Mesendoderm (in vitro differentiated cells): ENCODE measurements at regions not wholly inside any gene's neighbourhood (a gene's known extent, or its start where the extent isn't known, plus 50 kb on each side); places are given as distances from the start of the nearest gene placed in this dataset.

Source experiments
- DNase-seq: peaks from one replicate; pipeline ENCODE4 v3.0.0; 2013
- H2AK5ac ChIP-seq: 2 replicates; pipeline ENCODE4 v1.6.1; 2013; ENCODE audit warnings: low read length, inconsistent platforms
- H2BK120ac ChIP-seq: 2 replicates; pipeline ENCODE4 v1.6.1; 2013; ENCODE audit warnings: low read depth, mild to moderate bottlenecking, low read length, moderate library complexity, mixed read lengths
- H2BK15ac ChIP-seq: replicated peaks from 2 replicates; pipeline ENCODE4 v1.6.1; 2013; ENCODE audit warnings: low read depth, mild to moderate bottlenecking, moderate library complexity
- H2BK5ac ChIP-seq: 2 replicates; pipeline ENCODE4 v1.6.1; 2013; ENCODE audit warnings: low read length, inconsistent platforms
- H3K18ac ChIP-seq: 2 replicates; pipeline ENCODE4 v1.6.1; 2013; ENCODE audit warnings: mild to moderate bottlenecking, low read length, mixed read lengths
- H3K23ac ChIP-seq: one replicate; pipeline ENCODE4 v1.6.1; 2013; ENCODE audit warnings: low read length
- H3K27ac ChIP-seq: 2 replicates; pipeline ENCODE4 v1.5.1; 2013; ENCODE audit warnings: low read depth, mild to moderate bottlenecking, inconsistent platforms, low read length, moderate library complexity
- H3K27me3 ChIP-seq: 2 replicates; pipeline ENCODE4 v1.6.1; 2013; ENCODE audit warnings: low read length, control low read depth, mild to moderate bottlenecking, inconsistent platforms; ENCODE audit not compliant: insufficient read depth, poor library complexity
- H3K36me3 ChIP-seq: 2 replicates; pipeline ENCODE4 v1.6.1; 2013; ENCODE audit warnings: low read length, inconsistent platforms; ENCODE audit not compliant: control insufficient read depth, insufficient read depth
- H3K4ac ChIP-seq: one replicate; pipeline ENCODE4 v1.6.1; 2013; ENCODE audit warnings: low read depth, mild to moderate bottlenecking, low read length, moderate library complexity
- H3K4me1 ChIP-seq: 2 replicates; pipeline ENCODE4 v1.6.1; 2013; ENCODE audit warnings: low read depth, low read length, inconsistent platforms; ENCODE audit not compliant: control insufficient read depth
- H3K4me2 ChIP-seq: 2 replicates; pipeline ENCODE4 v1.6.1; 2013; ENCODE audit warnings: low read length
- H3K4me3 ChIP-seq: 2 replicates; pipeline ENCODE4 v1.5.1; 2013; ENCODE audit warnings: mild to moderate bottlenecking, low read length
- H3K56ac ChIP-seq: one replicate; pipeline ENCODE4 v1.6.1; 2013; ENCODE audit warnings: low read length
- H3K79me1 ChIP-seq: 2 replicates; pipeline ENCODE4 v1.6.1; 2013; ENCODE audit warnings: low read length, inconsistent platforms
- H3K79me2 ChIP-seq: 2 replicates; pipeline ENCODE4 v1.6.1; 2013; ENCODE audit warnings: mild to moderate bottlenecking, low read length; ENCODE audit not compliant: control insufficient read depth, insufficient read depth
- H3K9ac ChIP-seq: 2 replicates; pipeline ENCODE4 v1.6.1; 2013; ENCODE audit warnings: low read length, inconsistent platforms
- H4K5ac ChIP-seq: one replicate; pipeline ENCODE4 v1.6.1; 2013; ENCODE audit warnings: low read length
- H4K8ac ChIP-seq: one replicate; pipeline ENCODE4 v1.6.1; 2013; ENCODE audit warnings: low read depth, mild to moderate bottlenecking, control low read depth, low read length, moderate library complexity
- WGBS: extraction: QIAGEN DNeasy Blood & Tissue Kit; methylation state at CpG from one replicate; pipeline ENCODE4 v1.1.7; 2013; ENCODE audit warnings: low lambda C conversion rate, missing lambda C conversion rate; ENCODE audit not compliant: insufficient coverage; ENCODE audit errors: extremely low coverage; 5-methylcytosine and 5-hydroxymethylcytosine counted together

DNA sequence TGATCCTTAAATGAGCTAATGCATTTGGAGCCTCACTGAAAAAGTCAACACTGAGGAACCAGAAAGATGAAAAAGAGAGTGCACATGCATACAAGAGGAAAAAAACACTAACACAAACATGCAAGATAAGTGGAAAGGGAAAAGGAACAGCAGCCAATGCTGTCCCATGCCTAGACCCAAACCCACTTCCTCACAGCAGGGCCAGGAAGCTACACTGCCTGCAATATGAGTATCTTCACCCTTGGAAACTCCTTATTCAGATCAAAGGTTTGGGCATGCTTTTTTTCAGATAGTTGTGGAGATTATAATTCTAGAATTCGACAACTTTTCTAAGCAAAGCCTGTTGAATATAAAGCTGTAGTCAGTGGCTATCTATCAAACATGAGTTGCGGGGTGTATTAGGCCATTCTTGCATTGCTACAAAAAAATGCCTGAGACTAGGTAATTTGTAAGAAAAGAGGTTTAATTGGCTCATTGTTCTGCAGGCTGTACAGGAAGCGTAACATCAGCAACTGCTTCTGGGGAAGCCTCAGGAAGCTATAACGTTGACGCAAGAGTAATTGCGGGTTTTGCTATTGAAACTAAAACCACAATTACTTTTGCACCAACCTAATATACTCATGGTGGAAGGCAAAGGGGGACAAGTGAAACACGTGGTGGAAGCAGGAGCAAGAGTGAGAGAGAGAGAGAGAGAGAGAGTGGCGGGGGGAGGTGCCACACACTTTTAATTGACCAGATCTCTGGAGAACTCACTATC lies 138.2 kb downstream of the MBD2 start:
- H4K5ac ChIP-seq = no peak overlapping the region
- no peaks in the 10 kb centered on the region for H3K36me3 ChIP-seq
- H3K18ac ChIP-seq = no peak overlapping the region
- H2BK120ac ChIP-seq = no peak overlapping the region
- no peak overlapping the region for H3K4ac ChIP-seq
- H3K9ac ChIP-seq = no peak overlapping the region
- DNase-seq = no peak
- no peaks in the 10 kb centered on the region for H3K79me1 ChIP-seq
- H4K8ac ChIP-seq = no peak overlapping the region
- H3K4me1 ChIP-seq = no peaks in the 10 kb centered on the region
- no peak overlapping the region for H3K56ac ChIP-seq
- H3K23ac ChIP-seq = no peak overlapping the region
- H2BK15ac ChIP-seq = no peak overlapping the region
- H3K79me2 ChIP-seq = no peaks in the 10 kb centered on the region
- H3K4me3 ChIP-seq = no peak overlapping the region
- no peak overlapping the region for H2AK5ac ChIP-seq
- H3K27me3 ChIP-seq = no peaks in the 10 kb centered on the region
- no peak overlapping the region for H3K27ac ChIP-seq
- no peak overlapping the region for H3K4me2 ChIP-seq
- no peak overlapping the region for H2BK5ac ChIP-seq
- no CpG with 5 or more reads among the region's 8 CpGs for WGBS

DNA sequence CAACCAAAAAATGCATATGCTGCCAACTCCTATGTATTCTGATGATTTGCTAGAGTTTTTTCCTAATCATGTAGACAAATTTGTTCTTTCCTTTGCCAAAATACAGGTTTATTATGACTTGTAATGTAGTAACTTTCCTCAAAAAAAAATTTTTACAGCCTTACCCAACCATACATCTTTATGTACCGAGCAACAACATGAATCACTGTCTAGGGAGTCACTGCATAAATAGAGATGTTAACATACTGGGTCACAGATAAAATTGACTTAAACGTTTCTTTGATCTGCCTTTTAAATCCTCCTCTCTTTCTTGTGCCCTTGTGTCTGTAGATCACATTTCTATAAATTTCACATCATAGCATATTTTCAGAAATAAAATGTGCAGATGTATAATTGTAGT lies 143.6 kb downstream of the MBD2 start:
- Histone ChIP-seq H2AK5ac (no peak overlapping the region), H3K79me1 (no peaks in the 10 kb centered on the region), H3K4me2 (no peak overlapping the region), H3K4me1 (no peaks in the 10 kb centered on the region), H4K5ac (no peak overlapping the region), H3K4ac (no peak overlapping the region), H3K79me2 (no peaks in the 10 kb centered on the region), H3K18ac (no peak overlapping the region), H3K27me3 (no peaks in the 10 kb centered on the region), H2BK120ac (no peak overlapping the region), H2BK5ac (no peak overlapping the region), H3K27ac (no peak overlapping the region), H3K4me3 (no peak overlapping the region), H3K56ac (no peak overlapping the region), H3K9ac (no peak overlapping the region), H3K36me3 (no peaks in the 10 kb centered on the region), H2BK15ac (no peak overlapping the region), H4K8ac (no peak overlapping the region), H3K23ac (no peak overlapping the region)
- WGBS = no CpG with 5 or more reads among the region's 2 CpGs
- DNase-seq = no peak

DNA sequence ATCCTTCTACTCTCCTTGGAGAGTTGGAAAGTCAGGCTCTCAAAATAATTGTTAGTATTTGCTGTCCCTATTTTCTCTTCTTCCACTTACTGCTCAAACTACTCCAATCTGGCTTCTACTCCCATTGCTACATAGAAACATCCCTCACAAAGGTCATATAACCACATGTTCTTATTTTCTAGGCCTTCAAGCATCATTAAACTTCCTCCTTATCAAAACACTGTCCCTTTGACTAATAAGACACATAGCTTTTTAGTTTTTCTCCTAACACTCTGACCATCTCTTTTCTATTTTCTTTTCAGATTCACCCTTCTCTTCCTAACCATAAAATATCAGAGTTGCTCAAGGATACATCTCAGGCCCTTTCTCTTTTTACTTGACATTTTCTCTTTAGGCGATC lies 148.3 kb downstream of the MBD2 start:
- no peaks in the 10 kb centered on the region for H3K36me3 ChIP-seq
- H2AK5ac ChIP-seq = no peak overlapping the region
- no peak overlapping the region for H3K23ac ChIP-seq
- no peak overlapping the region for H3K9ac ChIP-seq
- H2BK120ac ChIP-seq = no peak overlapping the region
- no peaks in the 10 kb centered on the region for H3K79me2 ChIP-seq
- H3K4me3 ChIP-seq = no peak overlapping the region
- H2BK15ac ChIP-seq = no peak overlapping the region
- no peak overlapping the region for H4K5ac ChIP-seq
- no peak overlapping the region for H2BK5ac ChIP-seq
- no peak overlapping the region for H4K8ac ChIP-seq
- H3K4me2 ChIP-seq = no peak overlapping the region
- no CpG with 5 or more reads among the region's 1 CpG for WGBS
- no peak overlapping the region for H3K27ac ChIP-seq
- H3K4me1 ChIP-seq = no peaks in the 10 kb centered on the region
- no peak overlapping the region for H3K18ac ChIP-seq
- no peak for DNase-seq
- H3K4ac ChIP-seq = no peak overlapping the region
- no peaks in the 10 kb centered on the region for H3K79me1 ChIP-seq
- H3K27me3 ChIP-seq = no peaks in the 10 kb centered on the region
- H3K56ac ChIP-seq = no peak overlapping the region

DNA sequence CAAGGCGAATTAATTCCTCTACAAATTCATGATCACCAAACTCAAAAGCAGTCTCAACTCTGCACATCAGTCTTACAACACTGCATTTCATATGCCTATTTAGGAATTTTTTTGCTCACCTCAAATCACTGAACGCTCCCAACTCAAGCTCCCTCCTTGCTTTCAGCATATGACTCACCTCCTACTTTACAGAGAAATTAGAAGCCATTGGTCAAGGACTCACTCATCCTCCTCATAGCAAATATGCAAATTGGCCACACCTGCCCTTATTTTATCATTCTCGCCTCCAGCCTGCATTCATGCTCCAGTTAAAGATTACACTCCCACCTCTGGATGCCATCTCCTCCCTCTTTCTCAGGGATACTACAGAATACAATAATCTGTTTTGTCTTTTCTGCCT lies 148.8 kb downstream of the MBD2 start:
- no peak overlapping the region for H2BK5ac ChIP-seq
- H4K8ac ChIP-seq = no peak overlapping the region
- H3K36me3 ChIP-seq = no peaks in the 10 kb centered on the region
- no peak overlapping the region for H3K4ac ChIP-seq
- H3K23ac ChIP-seq = no peak overlapping the region
- H3K18ac ChIP-seq = no peak overlapping the region
- no peak overlapping the region for H3K27ac ChIP-seq
- H3K9ac ChIP-seq = no peak overlapping the region
- H2BK15ac ChIP-seq = no peak overlapping the region
- H3K27me3 ChIP-seq = no peaks in the 10 kb centered on the region
- no peak overlapping the region for H3K56ac ChIP-seq
- H3K79me2 ChIP-seq = no peaks in the 10 kb centered on the region
- H4K5ac ChIP-seq = no peak overlapping the region
- no peak overlapping the region for H2BK120ac ChIP-seq
- H3K79me1 ChIP-seq = no peaks in the 10 kb centered on the region
- no CpG with 5 or more reads among the region's 3 CpGs for WGBS
- no peak overlapping the region for H2AK5ac ChIP-seq
- H3K4me3 ChIP-seq = no peak overlapping the region
- DNase-seq = no peak
- H3K4me1 ChIP-seq = no peaks in the 10 kb centered on the region
- no peak overlapping the region for H3K4me2 ChIP-seq

DNA sequence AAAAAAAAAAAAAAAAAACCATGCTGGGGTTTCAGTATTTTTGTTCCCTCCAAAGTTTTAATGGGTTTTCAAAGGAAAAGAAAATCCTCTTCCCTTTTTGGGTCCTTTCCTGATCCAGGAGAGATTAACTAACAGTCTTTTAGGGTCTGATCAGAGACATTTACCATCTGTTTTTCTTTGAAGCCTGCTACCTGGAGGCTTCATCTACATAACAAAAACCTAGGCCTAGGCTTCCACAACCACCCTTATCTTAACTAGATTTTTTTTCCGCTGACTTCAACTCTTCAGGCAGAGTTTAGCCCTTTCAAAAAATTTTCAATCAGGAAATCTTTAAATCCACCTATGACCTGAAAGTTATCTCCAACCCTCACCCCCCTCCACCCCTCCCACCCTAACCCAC lies 154.7 kb downstream of the MBD2 start:
- Histone ChIP-seq H3K4me1 (no peaks in the 10 kb centered on the region), H2BK15ac (no peak overlapping the region), H3K9ac (no peak overlapping the region), H3K27ac (no peak overlapping the region), H3K4me3 (no peak overlapping the region), H4K8ac (no peak overlapping the region), H3K23ac (no peak overlapping the region), H3K4ac (no peak overlapping the region), H2BK5ac (no peak overlapping the region), H3K79me2 (no peaks in the 10 kb centered on the region), H3K18ac (no peak overlapping the region), H4K5ac (no peak overlapping the region), H2AK5ac (no peak overlapping the region), H3K27me3 (no peaks in the 10 kb centered on the region), H3K36me3 (no peaks in the 10 kb centered on the region), H2BK120ac (no peak overlapping the region), H3K4me2 (no peak overlapping the region), H3K79me1 (no peaks in the 10 kb centered on the region), H3K56ac (no peak overlapping the region)
- peak; percentile 36 for DNase-seq
- no CpG with 5 or more reads among the region's 1 CpG for whole genome bisulfite sequencing
